GM12891 (cell line): ENCODE measurements at regions not wholly inside any gene's neighbourhood (a gene's known extent, or its start where the extent isn't known, plus 50 kb on each side); places are given as distances from the start of the nearest gene placed in this dataset.

ENCODE experiments used
- PAX5 ChIP-seq: IDR thresholded peaks from 2 replicates; pipeline ENCODE4 v1.6.1; 2011; ENCODE audit warnings: low read length, moderate library complexity, mild to moderate bottlenecking; ENCODE audit not compliant: insufficient read depth, severe bottlenecking
- POLR2A ChIP-seq: IDR thresholded peaks from 2 replicates; pipeline ENCODE4 v1.6.1; 2011; ENCODE audit warnings: low read depth, low read length, control low read depth
- POLR2AphosphoS5 ChIP-seq: IDR thresholded peaks from 2 replicates; pipeline ENCODE4 v1.6.1; 2011; ENCODE audit warnings: low read depth, low read length, control low read depth
- POU2F2 ChIP-seq: IDR thresholded peaks from 2 replicates; pipeline ENCODE4 v1.6.1; 2011; ENCODE audit warnings: low read depth, mild to moderate bottlenecking, control low read depth, low read length, moderate library complexity
- TAF1 ChIP-seq: IDR thresholded peaks from 2 replicates; pipeline ENCODE4 v1.6.1; 2011; ENCODE audit warnings: low read depth, low read length, control low read depth

DNA sequence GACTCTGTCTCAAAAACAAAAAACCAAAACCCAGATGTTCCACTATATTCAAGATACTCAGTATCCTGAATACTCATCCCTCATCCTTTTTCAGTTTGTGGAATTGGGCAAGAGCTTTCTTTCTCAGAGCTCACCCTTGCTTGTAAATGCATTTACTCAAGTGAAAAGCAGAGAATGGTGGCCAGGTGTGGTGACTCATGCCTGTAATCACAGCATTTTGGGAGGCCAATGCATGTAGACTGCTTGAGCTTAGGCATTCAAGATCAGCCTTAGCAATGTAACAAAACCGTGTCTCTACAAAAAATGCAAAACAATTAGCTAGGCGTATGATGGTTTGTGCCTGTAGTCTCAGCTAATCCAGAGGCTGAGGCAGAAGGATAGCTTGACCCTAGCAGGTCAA, 553.2 kb upstream of the AMELY start:
- TF ChIP-seq POLR2A (no peak), POLR2AphosphoS5 (no peak), TAF1 (no peak), PAX5 (no peak), POU2F2 (no peak)
